Neural cell (in vitro differentiated cells): ENCODE measurements at regions not wholly inside any gene's neighbourhood (a gene's known extent, or its start where the extent isn't known, plus 50 kb on each side); places are given as distances from the start of the nearest gene placed in this dataset.

Experiments
- CTCF ChIP-seq: fragments of 450-650 bp; IDR thresholded peaks from 2 replicates; pipeline ENCODE4 v1.5.1; 2014; ENCODE audit warnings: antibody characterized with exemption, mild to moderate bottlenecking, moderate library complexity; ENCODE audit not compliant: poor library complexity, severe bottlenecking
- RAD21 ChIP-seq: fragments of 450-650 bp; conservative IDR thresholded peaks from 2 replicates; pipeline ENCODE4 v1.6.1; 2014; ENCODE audit warnings: antibody characterized with exemption, mild to moderate bottlenecking, moderate library complexity

GRCh38 chr18:38077229-38077628 lies 511.6 kb upstream of the CELF4 start:
- TF ChIP-seq CTCF (no peak), RAD21 (no peak)
